Heart left ventricle (tissue), 13 donors: ENCODE measurements at regions not wholly inside any gene's neighbourhood (a gene's known extent, or its start where the extent isn't known, plus 50 kb on each side); places are given as distances from the start of the nearest gene placed in this dataset.
"Not testable (repeated sequence)": the region's sequence is repeated elsewhere in the genome, so short reads cannot be mapped to it uniquely, and the experiment has no call there.

Experiments
- POLR2A ChIP-seq, 2 donors: fragments of 450-650 bp; IDR thresholded peaks; one replicate each; pipeline ENCODE4 v1.6.1; 2017; ENCODE audit warnings: antibody characterized with exemption in 2 of 2, mild to moderate bottlenecking in 2 of 2, moderate library complexity in 2 of 2
- TF ChIP-seq, protein P1 (sequence below), 12 donors: fragments of 200-600 bp; sonication (generic) in 4 of 12; IDR thresholded peaks; one replicate each; pipeline versions ENCODE4 v1.5.0 to v1.8.0; 2018 to 2022; ENCODE audit warnings: antibody characterized with exemption in 12 of 12, mild to moderate bottlenecking in 5 of 12
- donor health status: ischemic (EF 13 %, LVEDD 7.1; RV severe dilation, severe dysfunction).
- donor health status: DM: no; HTN: yes; CAD: no.
- donor health status: DM: no; HTN: no; CAD: no.
- donor health status: ischemic (EF 25% LVEDD 6.9; RV normal size, moderate dysfunction).
- donor health status: ischemic (EF 25% LVEDD 5.7; RV mildly dilated, moderate dysfunction).
- donor health status: ischemic (EF 35%, LVEDD 5.7; RV mildly dilated, moderate dysfunction).
- donor health status: nonischemic (EF 11% LVEDD 7.7; RV severe dilation, severe dysfunction).
- donor health status: DM: yes; HTN: yes; CAD: no.
- donor health status: PGD.
- donor health status: ischemic (EF 29% LVEDD 5.4; RV normal size, mild dysfunction).
- donor health status: nonischemic (EF 23%, LVEDD 6.1; RV moderate dilation, normal function).

DNA sequence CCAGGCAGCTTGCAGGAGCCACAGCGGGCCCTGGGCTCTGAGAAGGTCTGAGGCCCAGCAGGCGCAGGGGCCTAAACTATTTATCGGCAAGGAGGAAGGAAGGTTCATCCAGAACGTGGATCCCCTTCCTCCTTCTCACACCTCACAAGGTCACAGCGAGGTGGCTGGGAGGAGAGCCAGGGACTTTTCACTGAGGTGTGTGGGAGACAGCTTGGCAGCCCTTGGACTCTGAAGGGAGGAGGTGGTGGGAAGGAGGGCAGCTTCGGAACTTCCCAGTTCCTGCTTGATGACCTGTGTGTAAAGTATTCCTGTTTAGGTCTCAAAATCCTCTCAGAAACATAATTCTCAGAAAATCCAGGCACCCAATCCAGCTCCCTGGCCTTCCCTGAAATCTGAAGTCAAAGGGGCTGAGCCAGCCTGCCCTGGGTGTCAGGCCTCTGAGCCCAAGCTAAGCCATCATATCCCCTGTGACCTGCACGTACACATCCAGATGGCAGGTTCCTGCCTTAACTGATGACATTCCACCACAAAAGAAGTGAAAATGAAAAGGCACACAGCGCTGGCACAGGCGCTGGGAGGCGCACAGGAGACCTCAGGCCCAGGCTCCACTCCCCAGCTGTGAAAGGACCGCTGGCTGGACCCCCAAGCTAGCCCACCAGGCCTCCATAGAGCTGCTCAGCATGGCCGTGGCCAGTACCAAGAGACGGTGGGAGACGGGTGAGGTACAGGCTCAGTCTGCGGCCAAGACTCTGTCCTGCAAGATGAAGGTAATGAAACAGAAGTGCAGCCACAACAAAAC, 269.4 kb upstream of the FRG2C start:
- TF ChIP-seq POLR2A (IDR thresholded peaks at IDR 0.05), result not testable (repeated sequence)
- TF ChIP-seq, protein P1, sequence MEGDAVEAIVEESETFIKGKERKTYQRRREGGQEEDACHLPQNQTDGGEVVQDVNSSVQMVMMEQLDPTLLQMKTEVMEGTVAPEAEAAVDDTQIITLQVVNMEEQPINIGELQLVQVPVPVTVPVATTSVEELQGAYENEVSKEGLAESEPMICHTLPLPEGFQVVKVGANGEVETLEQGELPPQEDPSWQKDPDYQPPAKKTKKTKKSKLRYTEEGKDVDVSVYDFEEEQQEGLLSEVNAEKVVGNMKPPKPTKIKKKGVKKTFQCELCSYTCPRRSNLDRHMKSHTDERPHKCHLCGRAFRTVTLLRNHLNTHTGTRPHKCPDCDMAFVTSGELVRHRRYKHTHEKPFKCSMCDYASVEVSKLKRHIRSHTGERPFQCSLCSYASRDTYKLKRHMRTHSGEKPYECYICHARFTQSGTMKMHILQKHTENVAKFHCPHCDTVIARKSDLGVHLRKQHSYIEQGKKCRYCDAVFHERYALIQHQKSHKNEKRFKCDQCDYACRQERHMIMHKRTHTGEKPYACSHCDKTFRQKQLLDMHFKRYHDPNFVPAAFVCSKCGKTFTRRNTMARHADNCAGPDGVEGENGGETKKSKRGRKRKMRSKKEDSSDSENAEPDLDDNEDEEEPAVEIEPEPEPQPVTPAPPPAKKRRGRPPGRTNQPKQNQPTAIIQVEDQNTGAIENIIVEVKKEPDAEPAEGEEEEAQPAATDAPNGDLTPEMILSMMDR (IDR thresholded peaks at IDR 0.05), result not testable (repeated sequence)
